NOMO-1 treated with dmso at 0.1 percent for 144 hours (cell line): ENCODE measurements at regions not wholly inside any gene's neighbourhood (a gene's known extent, or its start where the extent isn't known, plus 50 kb on each side); places are given as distances from the start of the nearest gene placed in this dataset.
"Not testable (repeated sequence)": the region's sequence is repeated elsewhere in the genome, so short reads cannot be mapped to it uniquely, and the experiment has no call there.

Experiments
- DNase-seq: peaks from one replicate; lab custom pipeline; 2025; ENCODE audit not compliant: unreplicated experiment; lab: John Stamatoyannopoulos, UW

- no peak for DNase-seq
Measured at GRCh38 chr10:3395458-3395861, 222.9 kb upstream of the PITRM1 start.

GRCh38 chr10:3395041-3395440, 222.5 kb upstream of the PITRM1 start:
- no peak for DNase-seq

- DNase-seq = no peak
Measured at GRCh38 chr10:3393958-3394357, 221.4 kb upstream of the PITRM1 start.

- no peak for DNase-seq
Measured at GRCh38 chr10:3391657-3392056, 219.1 kb upstream of the PITRM1 start.

- DNase-seq = no peak
Measured at GRCh38 chr10:3389130-3389529, 216.5 kb upstream of the PITRM1 start.

GRCh38 chr10:3385487-3385886, 212.9 kb upstream of the PITRM1 start:
- DNase-seq = no peak

GRCh38 chr10:3382092-3382491, 209.5 kb upstream of the PITRM1 start:
- no peak for DNase-seq

- DNase-seq = no peak
Measured at GRCh38 chr10:3380406-3381050, 207.9 kb upstream of the PITRM1 start.

- DNase-seq = no peak
Measured at GRCh38 chr10:3376631-3377030, 204.0 kb upstream of the PITRM1 start.

- no peak for DNase-seq
Measured at GRCh38 chr10:3375505-3375904, 202.9 kb upstream of the PITRM1 start.

GRCh38 chr10:3374914-3375313, 202.3 kb upstream of the PITRM1 start:
- DNase-seq = no peak

- not testable (repeated sequence) for DNase-seq
Measured at GRCh38 chr10:3373374-3374027, 200.9 kb upstream of the PITRM1 start.

- DNase-seq = no peak
Measured at GRCh38 chr10:3372281-3372680, 199.7 kb upstream of the PITRM1 start.

GRCh38 chr10:3371624-3372023, 199.0 kb upstream of the PITRM1 start:
- DNase-seq = not testable (repeated sequence)

GRCh38 chr10:3366735-3367405, 194.3 kb upstream of the PITRM1 start:
- DNase-seq = no peak

GRCh38 chr10:3366043-3366442, 193.5 kb upstream of the PITRM1 start:
- no peak for DNase-seq

GRCh38 chr10:3365630-3366029, 193.0 kb upstream of the PITRM1 start:
- no peak for DNase-seq

GRCh38 chr10:3364768-3365480, 192.3 kb upstream of the PITRM1 start:
- DNase-seq = no peak

- no peak for DNase-seq
Measured at GRCh38 chr10:3363311-3364045, 190.9 kb upstream of the PITRM1 start.

- DNase-seq = no peak
Measured at GRCh38 chr10:3362394-3362793, 189.8 kb upstream of the PITRM1 start.

GRCh38 chr10:3361640-3362039, 189.1 kb upstream of the PITRM1 start:
- DNase-seq = no peak
